ENCODE measurements at regions not wholly inside any gene's neighbourhood (a gene's known extent, or its start where the extent isn't known, plus 50 kb on each side); places are given as distances from the start of the nearest gene placed in this dataset.

GRCh38 chr4:13957871-13958270 lies 330.3 kb upstream of the BOD1L1 start:
- no peak for TF ChIP-seq POLR2A (IDR thresholded peaks at IDR 0.05)
- no peak for TF ChIP-seq CTCF (IDR thresholded peaks at IDR 0.05)
- no peak for TF ChIP-seq POLR2AphosphoS5 (IDR thresholded peaks at IDR 0.05; ENCODE audit: insufficient read depth in 1 of 2, low read depth in 1 of 2)

Data from vagina (tissue), 2 donors.